Esophagus squamous epithelium (tissue), 5 donors: ENCODE measurements at regions not wholly inside any gene's neighbourhood (a gene's known extent, or its start where the extent isn't known, plus 50 kb on each side); places are given as distances from the start of the nearest gene placed in this dataset.

Experiments used
- DNase-seq: peaks from one replicate; lab custom pipeline; 2025; lab: John Stamatoyannopoulos, UW
- H3K27ac ChIP-seq, 4 donors: fragments of 200-600 bp; sonication (generic); one replicate each; pipeline ENCODE4 v1.5.1; 2016 to 2019; ENCODE audit warnings: mild to moderate bottlenecking in 1 of 4
- H3K27me3 ChIP-seq, 4 donors: fragments of 200-600 bp; sonication (generic); 1 replicate in 3 of 4; 2 replicates in 1 of 4; pipeline versions ENCODE4 v1.5.1 to v1.6.0; 2017 to 2021; ENCODE audit warnings: antibody characterized with exemption in 1 of 4
- H3K36me3 ChIP-seq, 3 donors: fragments of 200-600 bp; sonication (generic); one replicate each; pipeline ENCODE4 v1.5.1; 2016 to 2019
- H3K4me1 ChIP-seq, 3 donors: fragments of 200-600 bp; sonication (generic); one replicate each; pipeline ENCODE4 v1.5.1; 2017 to 2019
- H3K4me3 ChIP-seq, 4 donors: fragments of 200-600 bp; sonication (generic); 1 replicate in 3 of 4; 2 replicates in 1 of 4; pipeline ENCODE4 v1.5.1; 2016 to 2019; ENCODE audit warnings: mild to moderate bottlenecking in 2 of 4, moderate library complexity in 1 of 4
- H3K9me3 ChIP-seq, 3 donors: fragments of 200-600 bp; sonication (generic); one replicate each; pipeline ENCODE4 v1.5.1; 2016 to 2019
- CTCF ChIP-seq, 6 experiments: fragments of 450-650 bp in 4 of 6; fragments of 200-600 bp in 2 of 6; sonication (generic) in 2 of 6; IDR thresholded peaks; one replicate each; pipeline ENCODE4 v1.5.1; 2016 to 2019; ENCODE audit warnings: antibody characterized with exemption in 6 of 6, mild to moderate bottlenecking in 4 of 6, moderate library complexity in 4 of 6
- POLR2A ChIP-seq, 4 donors: fragments of 450-650 bp; IDR thresholded peaks; one replicate each; pipeline ENCODE4 v1.6.1; 2017; ENCODE audit warnings: antibody characterized with exemption in 4 of 4, mild to moderate bottlenecking in 4 of 4, moderate library complexity in 3 of 4
- WGBS, 2 donors: methylation state at CpG; one replicate each; pipeline ENCODE4 v1.1.5; 2018; 5-methylcytosine and 5-hydroxymethylcytosine counted together
- intact Hi-C: fragments of 100-400 bp; cut with DNase I; formaldehyde crosslinking; loops from one replicate; pipeline ENCODE4 v1.15.0; 2022
- donor health status: DM: yes; HTN: yes; CAD: no.

GRCh38 chr13:67549331-67549730 lies 319.2 kb upstream of the PCDH9 start:
- Histone ChIP-seq H3K27ac (no peak overlapping the region), H3K4me1 (no peaks in the 10 kb centered on the region), H3K36me3 (no peaks in the 10 kb centered on the region), H3K4me3 (no peak overlapping the region), H3K9me3 (no peaks in the 10 kb centered on the region), H3K27me3 (no peaks in the 10 kb centered on the region)
- intact Hi-C loops = no loop called here
- WGBS, 2 donors = 89 to 91% methylated on average over 4 of the region's 4 CpGs
- no peak for DNase-seq
- no peak for TF ChIP-seq CTCF (IDR thresholded peaks at IDR 0.05)
- TF ChIP-seq POLR2A (IDR thresholded peaks at IDR 0.05) = no peak

- Histone ChIP-seq H3K4me1 (no peaks in the 10 kb centered on the region), H3K27me3 (no peaks in the 10 kb centered on the region), H3K4me3 (no peak overlapping the region), H3K9me3 (no peaks in the 10 kb centered on the region), H3K36me3 (no peaks in the 10 kb centered on the region), H3K27ac (no peak overlapping the region)
- DNase-seq = no peak
- intact Hi-C loops = no loop called here
- WGBS, 2 donors = 48 to 56% methylated on average over 1 of the region's 1 CpG
- no peak for TF ChIP-seq CTCF (IDR thresholded peaks at IDR 0.05)
- no peak for TF ChIP-seq POLR2A (IDR thresholded peaks at IDR 0.05)
These were observed 308.8 kb upstream of the PCDH9 start for GRCh38 chr13:67538906-67539305.

GRCh38 chr13:67520886-67521285 lies 290.8 kb upstream of the PCDH9 start:
- Histone ChIP-seq H3K27me3 (no peaks in the 10 kb centered on the region), H3K4me1 (no peaks in the 10 kb centered on the region), H3K9me3 (peaks cover 0 to 4% (median 0%) of the 10 kb centered on the region in 3 donors), H3K27ac (no peak overlapping the region), H3K36me3 (no peaks in the 10 kb centered on the region), H3K4me3 (no peak overlapping the region)
- intact Hi-C loops = no loop called here
- TF ChIP-seq CTCF (IDR thresholded peaks at IDR 0.05) = no peak
- TF ChIP-seq POLR2A (IDR thresholded peaks at IDR 0.05) = no peak
- no peak for DNase-seq
- 58% methylated on average over 2 of the region's 2 CpGs for WGBS, 2 donors

GRCh38 chr13:67519356-67519755 lies 289.2 kb upstream of the PCDH9 start:
- Histone ChIP-seq H3K36me3 (no peaks in the 10 kb centered on the region), H3K27ac (no peak overlapping the region)
- no peak for DNase-seq

GRCh38 chr13:67518785-67519184 lies 288.6 kb upstream of the PCDH9 start:
- TF ChIP-seq CTCF (IDR thresholded peaks at IDR 0.05) = no peak
- TF ChIP-seq POLR2A (IDR thresholded peaks at IDR 0.05) = no peak
- peaks cover 0 to 4% (median 0%) of the 10 kb centered on the region in 3 donors for H3K9me3 ChIP-seq
- H3K4me1 ChIP-seq = no peaks in the 10 kb centered on the region
- H3K4me3 ChIP-seq = no peak overlapping the region
- no peak for DNase-seq
- no peak overlapping the region for H3K27ac ChIP-seq
- WGBS, 2 donors = 20 to 67% methylated on average over 1 of the region's 1 CpG
- intact Hi-C loops = no loop called here
- H3K36me3 ChIP-seq = no peaks in the 10 kb centered on the region
- no peaks in the 10 kb centered on the region for H3K27me3 ChIP-seq

More at GRCh38 chr13:67519356-67519755, 289.2 kb upstream of the PCDH9 start:
- Histone ChIP-seq H3K4me1 (no peaks in the 10 kb centered on the region), H3K9me3 (peaks cover 0 to 4% (median 0%) of the 10 kb centered on the region in 3 donors), H3K27me3 (no peaks in the 10 kb centered on the region), H3K4me3 (no peak overlapping the region)
- no peak for TF ChIP-seq CTCF (IDR thresholded peaks at IDR 0.05)
- no peak for TF ChIP-seq POLR2A (IDR thresholded peaks at IDR 0.05)
- WGBS, 2 donors = 10 to 20% methylated on average over 1 of the region's 1 CpG
- intact Hi-C loops = no loop called here
